ENCODE measurements at regions not wholly inside any gene's neighbourhood (a gene's known extent, or its start where the extent isn't known, plus 50 kb on each side); places are given as distances from the start of the nearest gene placed in this dataset.

DNA sequence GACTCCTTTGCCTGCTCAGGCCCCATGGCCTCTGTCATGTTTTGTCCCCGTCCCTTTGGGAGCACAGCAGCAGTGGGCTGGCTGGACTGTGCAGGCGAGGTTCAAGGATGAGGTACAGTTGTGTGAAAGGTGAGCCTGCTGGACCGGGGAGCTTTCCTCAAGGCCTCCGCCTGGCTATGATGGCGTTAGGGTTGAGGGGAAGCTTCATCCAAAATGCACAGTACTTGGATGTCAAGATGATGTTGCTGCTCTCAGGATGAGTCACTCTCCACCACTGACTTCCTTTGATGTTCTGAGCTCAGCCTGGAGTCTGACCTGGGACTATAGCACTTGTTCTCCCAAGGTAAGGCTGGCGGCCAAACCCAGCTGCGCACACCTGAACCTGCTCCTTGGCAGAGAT, 152.7 kb upstream of the SHH start:
- TF ChIP-seq GATA3 (IDR thresholded peaks at IDR 0.05; ENCODE audit: low read depth, low read length) (no peak), GATA2 (IDR thresholded peaks at IDR 0.05; ENCODE audit: low read depth, low read length) (no peak)

Measured in SH-SY5Y (cell line).